ENCODE measurements at regions not wholly inside any gene's neighbourhood (a gene's known extent, or its start where the extent isn't known, plus 50 kb on each side); places are given as distances from the start of the nearest gene placed in this dataset.

DNA sequence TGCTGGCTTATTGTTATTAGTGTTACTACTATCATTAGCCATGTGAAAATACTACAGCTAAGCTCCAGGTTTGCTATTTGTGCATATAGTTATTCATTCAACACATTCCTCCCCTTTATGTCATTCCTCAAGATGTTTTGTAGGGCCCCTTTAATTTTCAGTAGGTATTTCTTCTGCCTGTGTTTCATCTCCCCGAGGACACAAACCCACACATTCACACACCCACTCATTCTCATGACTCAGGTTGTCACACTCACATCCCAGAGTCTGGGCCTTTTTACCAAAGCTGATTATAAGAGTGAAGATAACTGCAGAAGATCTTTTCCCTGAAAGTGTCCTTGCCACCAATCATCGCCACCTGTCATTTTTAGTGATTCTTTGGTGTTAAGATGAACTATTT lies 68.6 kb upstream of the SPOPL start:
- TF ChIP-seq, protein P1, sequence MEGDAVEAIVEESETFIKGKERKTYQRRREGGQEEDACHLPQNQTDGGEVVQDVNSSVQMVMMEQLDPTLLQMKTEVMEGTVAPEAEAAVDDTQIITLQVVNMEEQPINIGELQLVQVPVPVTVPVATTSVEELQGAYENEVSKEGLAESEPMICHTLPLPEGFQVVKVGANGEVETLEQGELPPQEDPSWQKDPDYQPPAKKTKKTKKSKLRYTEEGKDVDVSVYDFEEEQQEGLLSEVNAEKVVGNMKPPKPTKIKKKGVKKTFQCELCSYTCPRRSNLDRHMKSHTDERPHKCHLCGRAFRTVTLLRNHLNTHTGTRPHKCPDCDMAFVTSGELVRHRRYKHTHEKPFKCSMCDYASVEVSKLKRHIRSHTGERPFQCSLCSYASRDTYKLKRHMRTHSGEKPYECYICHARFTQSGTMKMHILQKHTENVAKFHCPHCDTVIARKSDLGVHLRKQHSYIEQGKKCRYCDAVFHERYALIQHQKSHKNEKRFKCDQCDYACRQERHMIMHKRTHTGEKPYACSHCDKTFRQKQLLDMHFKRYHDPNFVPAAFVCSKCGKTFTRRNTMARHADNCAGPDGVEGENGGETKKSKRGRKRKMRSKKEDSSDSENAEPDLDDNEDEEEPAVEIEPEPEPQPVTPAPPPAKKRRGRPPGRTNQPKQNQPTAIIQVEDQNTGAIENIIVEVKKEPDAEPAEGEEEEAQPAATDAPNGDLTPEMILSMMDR (IDR thresholded peaks at IDR 0.05) = no peak
- TF ChIP-seq POLR2AphosphoS5 (IDR thresholded peaks at IDR 0.05) = no peak
- no peak for TF ChIP-seq POLR2A (IDR thresholded peaks at IDR 0.05)

All from transverse colon (tissue), 4 donors.